ENCODE measurements at regions not wholly inside any gene's neighbourhood (a gene's known extent, or its start where the extent isn't known, plus 50 kb on each side); places are given as distances from the start of the nearest gene placed in this dataset.

DNA sequence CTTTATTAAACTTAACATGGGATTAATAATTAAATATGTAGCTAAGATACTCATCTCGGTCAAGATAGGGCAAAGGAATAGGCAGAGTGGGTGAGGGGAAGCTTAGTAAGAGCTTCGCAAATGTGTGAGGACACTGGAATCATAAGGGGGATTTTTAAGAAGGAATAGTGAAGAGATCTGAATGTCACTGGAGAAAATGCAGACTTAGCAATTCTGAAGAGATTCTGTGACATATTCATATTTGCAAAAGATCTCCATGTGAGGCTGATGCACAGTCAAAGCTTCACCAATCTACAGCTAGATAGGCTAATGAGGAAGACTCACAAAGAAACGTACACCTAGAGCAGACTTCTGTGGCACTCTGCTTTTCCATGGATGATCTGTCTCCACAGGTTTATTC is 1202.8 kb upstream of the CDH6 start:
- Histone ChIP-seq H3K9me3 (no peaks in the 10 kb centered on the region), H3K4me3 (no peak overlapping the region), H3K27ac (no peak overlapping the region), H3K36me3 (replicated peaks in 1 of 2; ENCODE audit: insufficient read depth in 1 of 2, low read depth in 2 of 2) (no peaks in the 10 kb centered on the region), H3K4me1 (no peaks in the 10 kb centered on the region), H3K27me3 (no peaks in the 10 kb centered on the region)
- ATAC-seq (no peak), DNase-seq (no peak)
- intact Hi-C loops (cut with DNase I): no loop called here
- 50 to 61% methylated on average over 3 of the region's 3 CpGs for WGBS, 2 donors
- TF ChIP-seq POLR2A (IDR thresholded peaks at IDR 0.05): no peak
- TF ChIP-seq, protein P1, sequence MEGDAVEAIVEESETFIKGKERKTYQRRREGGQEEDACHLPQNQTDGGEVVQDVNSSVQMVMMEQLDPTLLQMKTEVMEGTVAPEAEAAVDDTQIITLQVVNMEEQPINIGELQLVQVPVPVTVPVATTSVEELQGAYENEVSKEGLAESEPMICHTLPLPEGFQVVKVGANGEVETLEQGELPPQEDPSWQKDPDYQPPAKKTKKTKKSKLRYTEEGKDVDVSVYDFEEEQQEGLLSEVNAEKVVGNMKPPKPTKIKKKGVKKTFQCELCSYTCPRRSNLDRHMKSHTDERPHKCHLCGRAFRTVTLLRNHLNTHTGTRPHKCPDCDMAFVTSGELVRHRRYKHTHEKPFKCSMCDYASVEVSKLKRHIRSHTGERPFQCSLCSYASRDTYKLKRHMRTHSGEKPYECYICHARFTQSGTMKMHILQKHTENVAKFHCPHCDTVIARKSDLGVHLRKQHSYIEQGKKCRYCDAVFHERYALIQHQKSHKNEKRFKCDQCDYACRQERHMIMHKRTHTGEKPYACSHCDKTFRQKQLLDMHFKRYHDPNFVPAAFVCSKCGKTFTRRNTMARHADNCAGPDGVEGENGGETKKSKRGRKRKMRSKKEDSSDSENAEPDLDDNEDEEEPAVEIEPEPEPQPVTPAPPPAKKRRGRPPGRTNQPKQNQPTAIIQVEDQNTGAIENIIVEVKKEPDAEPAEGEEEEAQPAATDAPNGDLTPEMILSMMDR (IDR thresholded peaks at IDR 0.05): no peak

DNA sequence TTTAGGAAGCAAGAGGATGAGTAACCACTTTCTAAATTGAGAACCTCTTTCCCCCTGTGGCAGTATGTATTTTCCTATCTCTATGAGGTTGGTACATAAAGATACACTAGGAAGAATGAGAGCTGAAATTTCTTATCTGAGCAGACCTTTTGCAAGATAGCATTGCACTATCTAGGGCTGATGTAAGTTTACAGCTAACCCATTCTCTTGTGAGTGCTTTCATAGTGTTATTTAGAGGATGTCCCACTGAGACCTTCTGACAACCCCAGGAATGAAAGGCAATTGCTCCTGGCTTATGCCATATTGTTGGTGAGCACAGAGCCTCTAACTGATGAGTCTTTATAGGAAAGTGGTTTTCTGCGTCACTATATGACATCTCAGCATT is 1209.3 kb upstream of the CDH6 start:
- Histone ChIP-seq H3K36me3 (replicated peaks in 1 of 2; ENCODE audit: insufficient read depth in 1 of 2, low read depth in 2 of 2) (no peaks in the 10 kb centered on the region), H3K27ac (no peak overlapping the region), H3K9me3 (no peaks in the 10 kb centered on the region), H3K27me3 (no peaks in the 10 kb centered on the region), H3K4me1 (no peaks in the 10 kb centered on the region), H3K4me3 (no peak overlapping the region)
- DNase-seq (no peak), ATAC-seq (no peak)
- intact Hi-C loops (cut with DNase I): no loop called here
- TF ChIP-seq, protein P1 (IDR thresholded peaks at IDR 0.05): no peak
- TF ChIP-seq POLR2A (IDR thresholded peaks at IDR 0.05): no peak
- 71 to 74% methylated on average over 1 of the region's 1 CpG for WGBS, 2 donors

GRCh38 chr5:29983528-29984155 is 1209.8 kb upstream of the CDH6 start:
- Histone ChIP-seq H3K4me1 (no peaks in the 10 kb centered on the region), H3K4me3 (no peak overlapping the region), H3K9me3 (no peaks in the 10 kb centered on the region), H3K27me3 (no peaks in the 10 kb centered on the region), H3K27ac (no peak overlapping the region), H3K36me3 (replicated peaks in 1 of 2; ENCODE audit: insufficient read depth in 1 of 2, low read depth in 2 of 2) (no peaks in the 10 kb centered on the region)
- intact Hi-C loops (cut with DNase I): no loop called here
- TF ChIP-seq POLR2A (IDR thresholded peaks at IDR 0.05): no peak
- TF ChIP-seq, protein P1 (IDR thresholded peaks at IDR 0.05): no peak
- no peak for DNase-seq
- ATAC-seq: no peak

DNA sequence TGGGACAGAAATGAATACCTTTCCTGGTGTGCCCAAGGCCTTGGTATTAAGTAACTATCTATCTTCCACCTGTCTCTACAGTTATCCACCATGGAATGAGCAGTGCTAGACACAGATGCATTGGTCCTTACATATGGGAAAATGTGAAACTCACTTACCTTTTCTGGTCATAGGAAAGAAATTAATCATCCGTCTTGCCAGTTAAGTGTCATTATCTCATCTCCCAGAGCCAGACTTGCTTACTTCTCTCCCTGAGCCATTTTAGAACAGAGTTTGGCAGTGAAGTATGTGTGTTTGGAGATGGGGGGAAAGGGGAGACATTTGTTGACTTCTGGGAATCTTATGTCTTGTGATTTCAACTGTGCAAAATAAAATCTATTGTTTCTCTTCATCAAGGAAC is 1211.0 kb upstream of the CDH6 start:
- WGBS, 2 donors: 39 to 80% methylated on average over 1 of the region's 1 CpG
- H3K27ac ChIP-seq: no peak overlapping the region
- no peak overlapping the region for H3K4me3 ChIP-seq
- no peaks in the 10 kb centered on the region for H3K4me1 ChIP-seq
- no peaks in the 10 kb centered on the region for H3K9me3 ChIP-seq
- DNase-seq: no peak
- no peaks in the 10 kb centered on the region for H3K27me3 ChIP-seq
- ATAC-seq: no peak
- H3K36me3 ChIP-seq (replicated peaks in 1 of 2; ENCODE audit: insufficient read depth in 1 of 2, low read depth in 2 of 2): no peaks in the 10 kb centered on the region
- TF ChIP-seq, protein P1 (IDR thresholded peaks at IDR 0.05): no peak
- no peak for TF ChIP-seq POLR2A (IDR thresholded peaks at IDR 0.05)
- intact Hi-C loops (cut with DNase I): no loop called here

GRCh38 chr5:29972597-29972996 is 1220.9 kb upstream of the CDH6 start:
- DNase-seq: no peak
- H3K36me3 ChIP-seq (replicated peaks in 1 of 2; ENCODE audit: insufficient read depth in 1 of 2, low read depth in 2 of 2): no peaks in the 10 kb centered on the region
- H3K4me3 ChIP-seq: no peak overlapping the region
- no peak for TF ChIP-seq POLR2A (IDR thresholded peaks at IDR 0.05)
- TF ChIP-seq, protein P1 (IDR thresholded peaks at IDR 0.05): no peak
- no peaks in the 10 kb centered on the region for H3K27me3 ChIP-seq
- H3K4me1 ChIP-seq: no peaks in the 10 kb centered on the region
- WGBS, 2 donors: 65 to 74% methylated on average over 3 of the region's 3 CpGs
- intact Hi-C loops (cut with DNase I): no loop called here
- ATAC-seq: no peak
- no peaks in the 10 kb centered on the region for H3K9me3 ChIP-seq
- no peak overlapping the region for H3K27ac ChIP-seq

Measured in body of pancreas (tissue), 4 donors.